Fibroblast of gingiva (primary cell): ENCODE measurements at regions not wholly inside any gene's neighbourhood (a gene's known extent, or its start where the extent isn't known, plus 50 kb on each side); places are given as distances from the start of the nearest gene placed in this dataset.

ENCODE experiments used
- DNase-seq: peaks from one replicate; pipeline ENCODE4 v3.0.0-alpha.2; 2011; ENCODE audit warnings: low read depth

DNA sequence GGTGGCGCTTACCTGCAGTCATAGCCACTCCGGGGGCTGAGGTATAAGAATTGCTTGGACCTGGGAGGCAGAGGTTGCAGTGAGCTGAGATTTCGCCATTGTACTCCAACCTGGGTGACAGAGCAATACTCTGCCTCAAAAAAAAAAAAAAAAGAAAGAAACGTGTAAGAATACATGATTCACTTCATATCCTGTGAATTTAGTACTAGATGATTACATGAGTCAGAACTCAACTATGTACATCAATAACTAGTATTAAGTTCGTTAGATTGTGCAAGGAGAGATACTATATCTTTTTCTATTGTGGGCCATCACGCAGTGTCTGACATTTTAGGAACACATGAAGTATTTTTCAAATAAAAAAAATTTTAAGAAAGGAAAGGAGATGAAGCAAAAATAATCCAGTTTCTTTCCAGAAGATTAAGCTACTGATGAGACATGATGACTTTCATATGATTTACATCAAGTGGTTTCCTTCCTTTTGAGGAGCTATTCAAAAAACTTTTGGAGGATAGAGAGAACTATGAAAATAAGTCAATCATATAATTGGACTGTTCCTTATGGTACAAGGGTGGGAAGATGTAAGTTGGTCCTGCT, 64.7 kb upstream of the EXOC1L start:
- DNase-seq = peak; percentile 77

DNA sequence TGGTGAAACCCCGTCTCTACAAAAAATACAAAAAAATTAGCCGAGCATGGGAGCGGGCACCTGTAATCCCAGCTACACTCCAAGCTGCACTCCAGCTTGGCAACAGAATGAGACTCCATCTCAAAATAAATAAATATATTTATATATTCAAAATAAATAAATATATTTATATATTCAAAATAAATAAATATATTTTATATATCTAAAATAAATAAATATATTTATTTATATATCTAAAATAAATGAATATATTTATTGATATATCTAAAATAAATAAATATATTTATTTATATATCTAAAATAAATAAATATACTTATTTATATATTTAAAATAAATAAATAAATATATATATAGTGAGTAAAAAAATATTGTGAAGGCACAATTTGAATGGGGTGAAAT, 63.4 kb upstream of the EXOC1L start:
- DNase-seq = no peak

DNA sequence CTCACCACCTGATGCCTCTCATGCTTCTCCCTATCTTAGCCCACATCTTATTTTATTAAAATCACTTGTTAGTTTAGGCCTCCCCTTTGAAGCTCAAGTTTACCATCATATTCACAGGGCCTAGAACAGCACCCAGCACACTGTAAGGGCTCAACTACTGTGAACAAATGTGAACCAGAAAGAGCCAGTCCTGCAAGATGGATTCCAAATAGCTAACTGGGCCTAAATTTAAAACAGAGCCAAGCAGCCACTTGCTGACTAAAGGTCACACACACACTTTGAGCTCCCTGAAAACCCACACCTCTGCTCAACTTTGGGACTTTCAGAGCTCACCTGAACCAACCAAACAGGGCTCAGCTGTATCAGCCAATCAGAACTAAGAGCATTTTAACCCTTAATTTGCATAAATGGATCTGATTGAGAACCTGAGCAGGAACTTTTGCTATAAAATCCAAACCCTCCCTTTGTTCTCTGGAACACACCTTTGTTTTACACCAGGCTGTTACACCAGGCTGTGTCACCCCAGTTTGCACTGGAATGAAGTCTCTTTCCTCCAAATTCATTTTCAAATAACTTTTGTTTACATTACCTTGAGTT, 62.1 kb upstream of the EXOC1L start:
- no peak for DNase-seq

DNA sequence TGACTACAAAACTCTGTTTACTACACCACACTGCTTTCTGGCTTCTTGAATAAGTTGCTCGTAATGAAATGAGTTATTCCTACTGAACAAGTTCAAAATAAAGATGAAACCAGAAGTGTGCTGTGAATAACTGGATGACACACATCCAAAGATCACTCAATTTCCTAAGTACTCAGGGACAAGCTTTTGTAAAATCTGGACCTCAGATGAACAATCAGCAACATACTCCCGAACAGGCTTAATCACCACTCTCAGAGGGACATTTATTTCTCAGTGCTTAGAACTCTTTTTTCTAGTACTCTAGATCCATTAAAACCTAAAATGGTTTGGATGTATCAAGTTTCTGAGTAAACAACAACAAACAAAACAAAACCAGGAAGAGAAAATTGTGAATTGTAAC, 61.5 kb upstream of the EXOC1L start:
- DNase-seq = no peak

DNA sequence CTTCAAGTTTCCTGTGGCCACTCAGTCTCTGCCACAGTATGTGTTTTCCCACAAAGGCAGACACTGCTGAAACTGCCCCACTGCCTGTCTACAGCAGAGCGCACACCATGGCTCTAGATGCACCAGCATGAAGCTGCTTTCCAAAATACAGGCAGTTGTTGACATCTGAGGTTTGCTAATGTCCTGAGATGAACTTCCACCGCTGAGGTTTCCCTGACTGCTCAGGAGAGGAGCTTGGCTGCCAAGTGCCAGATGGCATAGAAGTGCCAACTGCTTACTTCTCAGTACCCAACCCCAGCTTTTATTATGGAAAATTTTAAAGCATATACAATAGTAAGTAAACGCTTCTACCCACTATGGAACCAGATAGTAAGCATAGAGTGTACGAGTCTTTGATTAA, 61.0 kb upstream of the EXOC1L start:
- peak; percentile 6 for DNase-seq

DNA sequence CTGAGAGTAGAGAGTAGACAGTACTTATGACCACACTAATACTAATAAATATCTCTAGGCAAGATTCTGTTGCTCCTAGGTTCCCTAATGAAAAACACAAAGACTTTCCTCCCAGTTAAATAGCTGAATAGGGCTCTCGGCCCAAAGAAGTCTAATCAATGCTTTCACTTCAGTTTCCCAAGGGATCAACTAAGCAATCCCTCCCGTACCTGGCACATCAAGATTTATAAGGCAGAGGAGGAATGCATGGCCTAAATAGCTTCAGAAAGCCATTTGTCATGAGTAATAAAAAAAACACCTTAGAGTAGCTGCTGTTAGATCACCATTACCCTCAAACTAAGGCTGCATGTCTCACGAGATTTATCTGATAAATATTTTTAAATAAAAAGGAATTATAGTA, 56.8 kb upstream of the EXOC1L start:
- no peak for DNase-seq

DNA sequence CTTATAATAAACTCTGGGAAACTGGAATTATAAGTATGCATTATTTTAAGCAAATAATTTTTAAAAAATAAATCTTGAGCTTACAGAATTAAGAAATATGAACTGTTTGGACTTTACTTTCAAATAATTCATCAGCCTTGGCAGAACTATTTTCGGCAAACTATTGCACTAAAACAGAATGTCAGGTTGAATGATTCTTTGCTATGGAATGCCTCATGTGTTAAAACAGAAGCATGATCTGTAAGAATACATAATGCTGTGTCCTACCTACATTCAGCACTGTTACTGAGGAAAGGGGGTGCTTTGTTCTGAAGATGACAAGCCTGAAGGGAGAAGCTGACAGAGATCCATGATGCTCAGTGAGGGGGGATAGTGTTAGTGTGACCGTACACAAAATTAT, 55.6 kb upstream of the EXOC1L start:
- DNase-seq = no peak

DNA sequence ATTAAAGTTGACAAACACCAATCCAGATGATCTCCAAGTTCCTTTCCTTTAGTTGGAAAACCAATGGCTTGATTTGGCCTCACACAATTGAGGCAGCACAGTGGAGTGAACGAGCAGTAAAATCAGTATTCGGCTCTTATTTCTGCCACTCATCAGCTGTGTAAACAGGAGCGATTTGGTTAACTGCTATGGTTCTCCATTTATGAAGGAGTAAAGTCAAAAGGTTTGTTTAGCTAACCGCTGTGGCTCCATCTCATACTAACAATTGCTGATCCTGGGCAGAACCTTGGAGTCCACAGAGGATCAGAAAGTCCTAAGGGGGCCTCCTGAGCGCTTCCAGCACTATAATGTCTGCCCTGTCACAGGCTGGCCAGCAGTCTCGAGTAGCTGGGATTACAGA, 54.5 kb upstream of the EXOC1L start:
- DNase-seq = no peak

DNA sequence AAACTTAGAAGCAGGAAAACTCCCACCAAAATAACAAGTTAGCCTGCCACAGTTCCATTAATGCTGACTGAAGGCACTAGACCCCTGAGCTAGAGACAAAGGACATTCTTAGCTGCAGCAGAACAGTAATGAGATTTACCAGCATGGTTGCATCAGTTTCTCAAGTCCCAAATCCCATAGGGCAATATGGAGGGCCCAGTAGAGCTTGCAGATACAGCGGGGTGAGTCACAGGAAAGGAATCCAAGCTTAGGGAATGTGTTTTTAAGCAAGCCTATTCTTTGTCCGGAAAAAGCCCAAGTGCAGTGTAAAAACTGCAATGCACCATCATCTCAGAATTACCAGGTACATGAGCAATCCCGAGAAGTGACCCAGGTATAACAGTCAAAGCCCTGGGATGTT, 51.3 kb upstream of the EXOC1L start:
- peak; percentile 85 for DNase-seq
